ENCODE measurements at regions not wholly inside any gene's neighbourhood (a gene's known extent, or its start where the extent isn't known, plus 50 kb on each side); places are given as distances from the start of the nearest gene placed in this dataset.
"Not testable (repeated sequence)": the region's sequence is repeated elsewhere in the genome, so short reads cannot be mapped to it uniquely, and the experiment has no call there.

- no peak for DNase-seq (ENCODE audit: low spot score)
Measured at GRCh38 chr20:6715401-6715941, 52.0 kb upstream of the BMP2 start.

GRCh38 chr20:6714279-6714711 is 53.2 kb upstream of the BMP2 start:
- DNase-seq (ENCODE audit: low spot score) = no peak

GRCh38 chr20:6711951-6712649 is 55.4 kb upstream of the BMP2 start:
- no peak for DNase-seq (ENCODE audit: low spot score)

GRCh38 chr20:6709910-6710595 is 57.4 kb upstream of the BMP2 start:
- no peak for DNase-seq (ENCODE audit: low spot score)

GRCh38 chr20:6708010-6708409 is 59.5 kb upstream of the BMP2 start:
- DNase-seq (ENCODE audit: low spot score) = peak; percentile 60

- no peak for DNase-seq (ENCODE audit: low spot score)
Measured at GRCh38 chr20:6707321-6707831, 60.1 kb upstream of the BMP2 start.

- no peak for DNase-seq (ENCODE audit: low spot score)
Measured at GRCh38 chr20:6705926-6706548, 61.4 kb upstream of the BMP2 start.

GRCh38 chr20:6705106-6705766 is 62.2 kb upstream of the BMP2 start:
- no peak for DNase-seq (ENCODE audit: low spot score)

- DNase-seq (ENCODE audit: low spot score) = peak; percentile 59
Measured at GRCh38 chr20:6704132-6704861, 63.2 kb upstream of the BMP2 start.

- no peak for DNase-seq (ENCODE audit: low spot score)
Measured at GRCh38 chr20:6703656-6704055, 63.8 kb upstream of the BMP2 start.

GRCh38 chr20:6703047-6703446 is 64.4 kb upstream of the BMP2 start:
- no peak for DNase-seq (ENCODE audit: low spot score)

GRCh38 chr20:6702144-6702543 is 65.3 kb upstream of the BMP2 start:
- no peak for DNase-seq (ENCODE audit: low spot score)

GRCh38 chr20:6700563-6701329 is 66.7 kb upstream of the BMP2 start:
- DNase-seq (ENCODE audit: low spot score) = no peak

GRCh38 chr20:6699921-6700562 is 67.4 kb upstream of the BMP2 start:
- no peak for DNase-seq (ENCODE audit: low spot score)

- DNase-seq (ENCODE audit: low spot score) = no peak
Measured at GRCh38 chr20:6698723-6699122, 68.8 kb upstream of the BMP2 start.

GRCh38 chr20:6698056-6698455 is 69.4 kb upstream of the BMP2 start:
- no peak for DNase-seq (ENCODE audit: low spot score)

- no peak for DNase-seq (ENCODE audit: low spot score)
Measured at GRCh38 chr20:6697228-6697972, 70.1 kb upstream of the BMP2 start.

GRCh38 chr20:6696001-6696400 is 71.5 kb upstream of the BMP2 start:
- no peak for DNase-seq (ENCODE audit: low spot score)

- DNase-seq (ENCODE audit: low spot score) = not testable (repeated sequence)
Measured at GRCh38 chr20:6693808-6694198, 73.7 kb upstream of the BMP2 start.

Data from hepatic stellate cell (primary cell).